ENCODE measurements at regions not wholly inside any gene's neighbourhood (a gene's known extent, or its start where the extent isn't known, plus 50 kb on each side); places are given as distances from the start of the nearest gene placed in this dataset.

GRCh38 chr4:89528526-89529133 lies 221.0 kb upstream of the GPRIN3 start:
- H3K36me3 ChIP-seq (replicated peaks): no peaks in the 10 kb centered on the region
- no peak overlapping the region for H3K27ac ChIP-seq
- TF ChIP-seq CTCF (IDR thresholded peaks at IDR 0.05; ENCODE audit: low read depth, low read length, missing control alignments): no peak
- no peak overlapping the region for H3K4me3 ChIP-seq (ENCODE audit: low read depth, low read length)
- H3K27me3 ChIP-seq (replicated peaks): no peaks in the 10 kb centered on the region
- no peak for DNase-seq
- in situ Hi-C loops (cut with HindIII; ENCODE audit: low pct_ligation_motif_present, low sequenced_read_pairs): no loop called here

- Histone ChIP-seq H3K36me3 (replicated peaks) (no peaks in the 10 kb centered on the region), H3K27ac (no peak overlapping the region), H3K27me3 (replicated peaks) (no peaks in the 10 kb centered on the region), H3K4me3 (ENCODE audit: low read depth, low read length) (no peak overlapping the region)
- no peak for TF ChIP-seq CTCF (IDR thresholded peaks at IDR 0.05; ENCODE audit: low read depth, low read length, missing control alignments)
- in situ Hi-C loops (cut with HindIII; ENCODE audit: low pct_ligation_motif_present, low sequenced_read_pairs): no loop called here
- no peak for DNase-seq
Measured at GRCh38 chr4:89521826-89522225, 214.2 kb upstream of the GPRIN3 start.

- no peak for DNase-seq
- Histone ChIP-seq H3K27ac (no peak overlapping the region), H3K4me3 (ENCODE audit: low read depth, low read length) (no peak overlapping the region), H3K36me3 (replicated peaks) (no peaks in the 10 kb centered on the region), H3K27me3 (replicated peaks) (no peaks in the 10 kb centered on the region)
- in situ Hi-C loops (cut with HindIII; ENCODE audit: low pct_ligation_motif_present, low sequenced_read_pairs): no loop called here
- no peak for TF ChIP-seq CTCF (IDR thresholded peaks at IDR 0.05; ENCODE audit: low read depth, low read length, missing control alignments)
Measured at GRCh38 chr4:89519771-89520320, 212.2 kb upstream of the GPRIN3 start.

GRCh38 chr4:89518259-89518658 lies 210.7 kb upstream of the GPRIN3 start:
- Histone ChIP-seq H3K27ac (no peak overlapping the region), H3K27me3 (replicated peaks) (no peaks in the 10 kb centered on the region), H3K36me3 (replicated peaks) (no peaks in the 10 kb centered on the region), H3K4me3 (ENCODE audit: low read depth, low read length) (no peak overlapping the region)
- no peak for DNase-seq
- in situ Hi-C loops (cut with HindIII; ENCODE audit: low pct_ligation_motif_present, low sequenced_read_pairs): no loop called here
- TF ChIP-seq CTCF (IDR thresholded peaks at IDR 0.05; ENCODE audit: low read depth, low read length, missing control alignments): no peak

GRCh38 chr4:89514811-89515210 lies 207.2 kb upstream of the GPRIN3 start:
- in situ Hi-C loops (cut with HindIII; ENCODE audit: low pct_ligation_motif_present, low sequenced_read_pairs): no loop called here
- no peak for TF ChIP-seq CTCF (IDR thresholded peaks at IDR 0.05; ENCODE audit: low read depth, low read length, missing control alignments)
- no peak for DNase-seq
- H3K4me3 ChIP-seq (ENCODE audit: low read depth, low read length): no peak overlapping the region
- no peaks in the 10 kb centered on the region for H3K36me3 ChIP-seq (replicated peaks)
- no peak overlapping the region for H3K27ac ChIP-seq
- H3K27me3 ChIP-seq (replicated peaks): no peaks in the 10 kb centered on the region

GRCh38 chr4:89511776-89512175 lies 204.2 kb upstream of the GPRIN3 start:
- TF ChIP-seq CTCF (IDR thresholded peaks at IDR 0.05; ENCODE audit: low read depth, low read length, missing control alignments): no peak
- no peaks in the 10 kb centered on the region for H3K36me3 ChIP-seq (replicated peaks)
- no peak overlapping the region for H3K27ac ChIP-seq
- H3K4me3 ChIP-seq (ENCODE audit: low read depth, low read length): no peak overlapping the region
- H3K27me3 ChIP-seq (replicated peaks): no peaks in the 10 kb centered on the region
- in situ Hi-C loops (cut with HindIII; ENCODE audit: low pct_ligation_motif_present, low sequenced_read_pairs): no loop called here
- DNase-seq: no peak

All from brain microvascular endothelial cell (primary cell).